ENCODE measurements at regions not wholly inside any gene's neighbourhood (a gene's known extent, or its start where the extent isn't known, plus 50 kb on each side); places are given as distances from the start of the nearest gene placed in this dataset.

DNA sequence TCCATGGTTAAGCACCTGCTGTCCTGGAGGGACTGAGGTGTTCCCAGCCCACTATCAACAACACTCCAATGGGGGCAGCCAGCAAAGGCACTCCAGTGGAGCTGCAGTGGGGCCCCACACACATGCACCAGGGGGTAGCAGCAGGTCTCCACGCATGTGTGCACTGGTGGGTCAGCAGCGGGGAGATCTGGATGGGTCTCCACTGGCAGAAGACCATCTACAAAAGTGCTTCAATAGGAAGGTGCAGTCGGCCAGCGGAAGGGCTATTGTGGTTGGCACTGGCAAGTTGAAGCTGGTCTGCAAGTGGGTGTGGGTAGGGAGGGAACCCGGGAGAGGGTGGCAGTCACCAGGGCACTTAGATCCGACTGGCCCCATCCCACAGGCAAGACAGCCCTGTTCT lies 1355.4 kb downstream of the NSUN3 start:
- Histone ChIP-seq H3K79me2 (ENCODE audit: insufficient read depth, low read length) (no peaks in the 10 kb centered on the region), H2AFZ (ENCODE audit: low read depth, low read length) (no peak overlapping the region), H3K4me2 (ENCODE audit: low read length) (no peak overlapping the region), H3K4me1 (ENCODE audit: insufficient read depth, low read length) (no peaks in the 10 kb centered on the region), H3K27me3 (ENCODE audit: insufficient read depth, low read length) (no peaks in the 10 kb centered on the region), H3K9me3 (ENCODE audit: insufficient read depth, low read depth, low read length) (no peaks in the 10 kb centered on the region), H3K9ac (ENCODE audit: low read length) (no peak overlapping the region), H3K4me3 (ENCODE audit: insufficient read depth, low read depth, low read length) (no peak overlapping the region), H3K36me3 (ENCODE audit: insufficient read depth, low read length) (no peaks in the 10 kb centered on the region), H4K20me1 (ENCODE audit: insufficient read depth, low read length) (no peaks in the 10 kb centered on the region), H3K27ac (ENCODE audit: low read depth, low read length) (no peak overlapping the region)
- H3K27me3 Mint-ChIP-seq (ENCODE audit: low read depth, unreplicated experiment): no peaks in the 10 kb centered on the region
- peak overlapping the region; percentile 48 for H3K27ac Mint-ChIP-seq (ENCODE audit: unreplicated experiment)
- DNase-seq (ENCODE audit: low read depth) (no peak), FAIRE-seq (no peak)
- TF ChIP-seq EZH2 (IDR thresholded peaks at IDR 0.05; ENCODE audit: insufficient read depth, low read length) (no peak), CTCF (IDR thresholded peaks at IDR 0.05; ENCODE audit: insufficient read depth, low read depth, low read length) (no peak)
- H3K4me1 Mint-ChIP-seq (ENCODE audit: low read depth, unreplicated experiment): no peaks in the 10 kb centered on the region
- no peak overlapping the region for H3K4me3 Mint-ChIP-seq (ENCODE audit: unreplicated experiment)
- peaks cover 2% of the 10 kb centered on the region for H3K9me3 Mint-ChIP-seq (ENCODE audit: unreplicated experiment)
- no peaks in the 10 kb centered on the region for H3K36me3 Mint-ChIP-seq (ENCODE audit: low read depth, unreplicated experiment)

DNA sequence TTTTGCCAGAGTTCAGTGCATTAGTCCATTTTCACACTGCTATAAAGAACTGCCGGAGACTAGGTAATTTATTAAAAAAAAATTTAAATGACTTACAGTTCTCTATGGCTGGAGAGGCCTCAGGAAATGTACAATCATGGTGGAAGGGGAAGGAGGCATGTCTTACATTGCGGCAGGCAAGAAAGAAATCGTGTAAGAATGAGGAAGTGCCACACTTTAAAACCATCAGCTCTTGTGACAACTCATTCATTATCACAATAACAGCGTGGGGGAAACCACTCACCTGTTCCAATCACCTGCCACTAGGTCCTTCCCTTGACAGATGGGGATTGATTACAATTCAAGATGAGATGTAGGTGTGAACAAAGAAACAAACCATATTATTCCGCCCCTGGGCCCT lies 1361.4 kb downstream of the NSUN3 start:
- H3K9ac ChIP-seq (ENCODE audit: low read length): no peak overlapping the region
- no peaks in the 10 kb centered on the region for H3K36me3 ChIP-seq (ENCODE audit: insufficient read depth, low read length)
- no peaks in the 10 kb centered on the region for H3K36me3 Mint-ChIP-seq (ENCODE audit: low read depth, unreplicated experiment)
- H3K4me1 Mint-ChIP-seq (ENCODE audit: low read depth, unreplicated experiment): no peaks in the 10 kb centered on the region
- H3K79me2 ChIP-seq (ENCODE audit: insufficient read depth, low read length): no peaks in the 10 kb centered on the region
- H3K9me3 Mint-ChIP-seq (ENCODE audit: unreplicated experiment): peaks cover 4% of the 10 kb centered on the region
- no peak overlapping the region for H3K4me3 ChIP-seq (ENCODE audit: insufficient read depth, low read depth, low read length)
- H3K27ac ChIP-seq (ENCODE audit: low read depth, low read length): no peak overlapping the region
- no peak for FAIRE-seq
- H3K27me3 Mint-ChIP-seq (ENCODE audit: low read depth, unreplicated experiment): no peaks in the 10 kb centered on the region
- H3K4me1 ChIP-seq (ENCODE audit: insufficient read depth, low read length): no peaks in the 10 kb centered on the region
- H3K27ac Mint-ChIP-seq (ENCODE audit: unreplicated experiment): no peak overlapping the region
- TF ChIP-seq EZH2 (IDR thresholded peaks at IDR 0.05; ENCODE audit: insufficient read depth, low read length): no peak
- TF ChIP-seq CTCF (IDR thresholded peaks at IDR 0.05; ENCODE audit: insufficient read depth, low read depth, low read length): no peak
- H3K4me2 ChIP-seq (ENCODE audit: low read length): no peak overlapping the region
- no peaks in the 10 kb centered on the region for H3K27me3 ChIP-seq (ENCODE audit: insufficient read depth, low read length)
- no peaks in the 10 kb centered on the region for H4K20me1 ChIP-seq (ENCODE audit: insufficient read depth, low read length)
- no peaks in the 10 kb centered on the region for H3K9me3 ChIP-seq (ENCODE audit: insufficient read depth, low read depth, low read length)
- no peak for DNase-seq (ENCODE audit: low read depth)
- H3K4me3 Mint-ChIP-seq (ENCODE audit: unreplicated experiment): no peak overlapping the region
- no peak overlapping the region for H2AFZ ChIP-seq (ENCODE audit: low read depth, low read length)

- no peaks in the 10 kb centered on the region for H3K27me3 Mint-ChIP-seq (ENCODE audit: low read depth, unreplicated experiment)
- H3K27ac Mint-ChIP-seq (ENCODE audit: unreplicated experiment): no peak overlapping the region
- no peak overlapping the region for H3K27ac ChIP-seq (ENCODE audit: low read depth, low read length)
- no peaks in the 10 kb centered on the region for H3K36me3 Mint-ChIP-seq (ENCODE audit: low read depth, unreplicated experiment)
- H3K4me3 Mint-ChIP-seq (ENCODE audit: unreplicated experiment): no peak overlapping the region
- no peaks in the 10 kb centered on the region for H3K27me3 ChIP-seq (ENCODE audit: insufficient read depth, low read length)
- no peaks in the 10 kb centered on the region for H3K9me3 Mint-ChIP-seq (ENCODE audit: unreplicated experiment)
- DNase-seq (ENCODE audit: low read depth) (no peak), FAIRE-seq (no peak)
- no peaks in the 10 kb centered on the region for H4K20me1 ChIP-seq (ENCODE audit: insufficient read depth, low read length)
- no peaks in the 10 kb centered on the region for H3K4me1 Mint-ChIP-seq (ENCODE audit: low read depth, unreplicated experiment)
- H2AFZ ChIP-seq (ENCODE audit: low read depth, low read length): no peak overlapping the region
- H3K9ac ChIP-seq (ENCODE audit: low read length): no peak overlapping the region
- no peaks in the 10 kb centered on the region for H3K9me3 ChIP-seq (ENCODE audit: insufficient read depth, low read depth, low read length)
- H3K4me2 ChIP-seq (ENCODE audit: low read length): no peak overlapping the region
- H3K79me2 ChIP-seq (ENCODE audit: insufficient read depth, low read length): no peaks in the 10 kb centered on the region
- TF ChIP-seq CTCF (IDR thresholded peaks at IDR 0.05; ENCODE audit: insufficient read depth, low read depth, low read length) (no peak), EZH2 (IDR thresholded peaks at IDR 0.05; ENCODE audit: insufficient read depth, low read length) (no peak)
- H3K36me3 ChIP-seq (ENCODE audit: insufficient read depth, low read length): no peaks in the 10 kb centered on the region
- H3K4me3 ChIP-seq (ENCODE audit: insufficient read depth, low read depth, low read length): no peak overlapping the region
- no peaks in the 10 kb centered on the region for H3K4me1 ChIP-seq (ENCODE audit: insufficient read depth, low read length)
Observed at GRCh38 chr3:95434491-95434890, 1371.6 kb downstream of the NSUN3 start.

Measured in astrocyte (in vitro differentiated cells and primary cell).